SK-N-DZ (cell line): ENCODE measurements at regions not wholly inside any gene's neighbourhood (a gene's known extent, or its start where the extent isn't known, plus 50 kb on each side); places are given as distances from the start of the nearest gene placed in this dataset.
A peak's percentile ranks its signal among the peaks of the same experiment; 100 is the strongest.

ENCODE experiments used
- DNase-seq: peaks from one replicate; pipeline ENCODE4 v3.0.0-alpha.2; 2015; ENCODE audit warnings: low spot score

DNA sequence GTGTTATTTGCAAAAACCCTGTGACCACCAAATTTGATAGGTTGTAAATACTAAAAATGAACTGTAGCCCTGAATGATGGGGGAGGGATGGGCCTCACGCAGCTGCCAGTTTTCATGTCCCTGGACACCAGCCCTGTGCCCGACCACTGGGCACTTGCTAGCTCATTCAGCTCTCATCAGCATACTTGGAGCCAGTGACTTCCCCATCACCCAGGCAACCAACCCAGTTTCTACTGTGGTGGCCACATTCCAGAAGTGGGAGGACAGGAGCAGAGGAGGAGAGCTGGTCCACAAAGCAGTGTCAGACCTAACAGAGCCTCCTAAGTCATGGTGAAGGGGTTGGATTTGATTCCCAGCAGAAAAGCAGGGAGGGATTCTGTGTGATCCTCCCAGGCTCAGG, 128.2 kb downstream of the CPEB2 start:
- DNase-seq = no peak

GRCh38 chr4:15131551-15131950, 129.3 kb downstream of the CPEB2 start:
- no peak for DNase-seq

DNA sequence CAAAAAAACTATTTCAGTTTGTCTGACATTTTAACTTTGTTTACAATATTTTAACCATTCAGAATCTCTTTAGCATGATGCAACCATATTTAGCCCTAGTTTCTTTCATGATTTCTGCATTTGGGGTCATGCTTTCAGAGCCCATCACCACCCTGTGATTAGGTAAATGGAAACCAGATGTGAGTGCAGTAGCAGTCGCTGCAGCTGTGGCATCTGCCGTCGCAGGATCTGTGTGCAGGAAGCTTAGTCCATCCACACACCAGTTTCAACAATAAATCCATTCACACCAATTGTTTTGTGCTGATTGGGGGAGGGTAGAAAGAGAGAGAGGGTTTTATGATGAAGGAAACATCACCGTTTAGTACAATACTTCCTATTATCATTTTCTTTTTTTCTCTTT, 130.5 kb downstream of the CPEB2 start:
- DNase-seq = peak; percentile 71

- no peak for DNase-seq
Observed at GRCh38 chr4:15139599-15139998, 137.3 kb downstream of the CPEB2 start.

DNA sequence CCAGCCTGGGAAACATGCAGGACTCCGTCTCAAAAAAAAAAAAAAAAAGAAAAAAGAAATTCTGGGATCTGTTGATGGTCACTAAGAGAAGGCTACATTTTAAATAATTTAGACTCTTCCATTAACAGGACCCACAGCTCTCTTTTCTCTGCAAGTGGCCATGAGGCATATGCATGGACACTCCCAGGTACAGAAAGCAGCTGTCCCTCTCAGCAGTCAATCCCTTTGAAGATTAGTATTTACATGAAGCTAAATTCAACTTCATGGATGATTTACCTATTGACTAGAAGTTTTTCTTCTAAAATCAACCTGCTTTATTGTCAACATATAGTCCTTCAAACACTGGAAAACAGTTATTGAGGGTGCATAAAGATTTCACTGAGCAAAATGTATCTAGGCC, 139.9 kb downstream of the CPEB2 start:
- DNase-seq = no peak

- no peak for DNase-seq
Observed at GRCh38 chr4:15143551-15143950, 141.3 kb downstream of the CPEB2 start.

DNA sequence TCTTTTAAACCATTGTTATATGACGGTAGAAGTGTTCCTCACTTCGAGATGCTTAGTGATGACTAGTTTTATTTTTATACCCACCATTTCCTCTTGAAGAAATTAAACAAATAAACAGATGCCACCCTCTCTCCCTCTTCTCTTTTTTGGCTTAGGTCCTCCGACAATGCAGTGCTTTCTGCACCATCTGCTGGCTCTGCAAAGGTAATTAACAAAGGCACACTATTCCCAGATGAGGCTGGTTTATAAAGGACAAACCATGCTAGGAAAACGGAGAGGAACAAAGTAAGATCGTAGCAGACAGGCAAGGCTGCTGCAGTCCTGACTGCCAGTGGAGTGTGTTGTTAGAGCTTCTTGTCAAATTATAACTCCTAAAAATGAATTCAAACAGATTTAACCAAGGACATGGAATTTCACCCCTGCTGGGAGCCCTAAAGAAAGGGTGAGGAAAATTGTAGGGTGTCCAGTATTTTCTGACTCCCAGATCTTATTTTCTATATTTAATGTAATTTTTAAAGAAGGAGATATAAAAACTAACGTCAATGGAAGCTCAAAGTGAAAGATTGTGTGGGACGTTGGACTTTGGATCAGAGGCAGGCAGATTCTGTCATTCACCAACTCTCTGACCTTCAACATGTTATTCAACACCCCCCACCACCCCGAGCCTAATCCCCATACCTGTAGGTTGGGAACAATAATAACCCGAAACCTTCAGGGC, 142.1 kb downstream of the CPEB2 start:
- no peak for DNase-seq

DNA sequence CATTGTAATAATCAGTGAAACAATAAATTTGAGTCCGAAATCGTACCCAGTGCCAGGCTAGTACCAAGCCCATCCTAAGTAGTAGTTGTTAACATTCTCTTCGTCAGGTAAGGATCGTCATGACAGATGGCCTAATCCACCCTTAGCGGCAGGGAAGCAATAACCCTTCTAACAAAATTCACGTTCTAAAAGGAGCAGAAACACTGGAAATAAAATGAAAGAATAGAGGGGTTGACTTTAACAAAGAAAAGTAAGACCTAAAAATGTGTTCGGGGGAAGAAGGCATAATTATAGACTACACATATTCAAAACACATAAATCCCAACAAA, 142.7 kb downstream of the CPEB2 start:
- DNase-seq = no peak

GRCh38 chr4:15145709-15146108, 143.4 kb downstream of the CPEB2 start:
- no peak for DNase-seq

GRCh38 chr4:15147714-15148113, 145.4 kb downstream of the CPEB2 start:
- peak; percentile 48 for DNase-seq

DNA sequence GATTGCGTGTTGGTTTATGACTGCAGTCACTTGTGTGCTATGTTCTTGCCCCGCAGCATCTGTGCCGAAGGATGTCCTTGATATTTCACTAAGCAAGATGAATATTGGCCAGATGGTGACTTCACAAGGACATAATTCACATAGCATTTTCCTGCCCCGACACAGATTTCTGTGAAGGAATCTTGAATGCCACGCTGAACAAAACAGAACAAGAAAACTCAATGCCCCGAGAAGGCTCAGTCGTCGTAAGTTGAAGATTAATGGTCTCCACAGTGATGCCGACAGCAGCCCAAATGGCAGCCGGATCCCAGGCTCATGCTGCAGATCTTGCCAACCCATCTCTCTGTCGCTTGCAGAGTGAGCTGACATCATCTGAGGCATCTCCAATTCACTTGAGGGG, 145.9 kb downstream of the CPEB2 start:
- peak; percentile 3 for DNase-seq

DNA sequence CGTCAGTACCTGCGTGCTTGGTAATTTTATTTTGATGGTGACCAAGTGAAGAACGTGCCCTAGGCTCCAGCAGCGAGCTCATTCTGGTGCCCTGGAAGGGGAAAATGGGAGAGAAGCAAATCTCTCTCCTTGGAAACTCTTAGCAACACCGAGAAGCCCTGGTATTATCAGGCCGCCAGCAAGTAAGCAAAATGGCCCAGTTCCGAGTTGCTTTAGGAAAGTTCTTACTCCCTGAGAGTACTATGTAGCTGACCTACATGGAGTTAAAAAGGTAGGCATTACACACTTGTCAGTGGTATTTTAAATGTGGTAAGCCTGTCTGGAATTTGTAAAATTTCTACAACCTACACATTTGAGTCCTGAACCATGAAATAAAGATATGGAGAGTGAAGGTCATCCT, 146.4 kb downstream of the CPEB2 start:
- DNase-seq = no peak

GRCh38 chr4:15149234-15149838, 147.1 kb downstream of the CPEB2 start:
- no peak for DNase-seq

- peak; percentile 63 for DNase-seq
Observed at GRCh38 chr4:15149839-15150592, 147.7 kb downstream of the CPEB2 start.

- DNase-seq = no peak
Observed at GRCh38 chr4:15150631-15151030, 148.3 kb downstream of the CPEB2 start.

DNA sequence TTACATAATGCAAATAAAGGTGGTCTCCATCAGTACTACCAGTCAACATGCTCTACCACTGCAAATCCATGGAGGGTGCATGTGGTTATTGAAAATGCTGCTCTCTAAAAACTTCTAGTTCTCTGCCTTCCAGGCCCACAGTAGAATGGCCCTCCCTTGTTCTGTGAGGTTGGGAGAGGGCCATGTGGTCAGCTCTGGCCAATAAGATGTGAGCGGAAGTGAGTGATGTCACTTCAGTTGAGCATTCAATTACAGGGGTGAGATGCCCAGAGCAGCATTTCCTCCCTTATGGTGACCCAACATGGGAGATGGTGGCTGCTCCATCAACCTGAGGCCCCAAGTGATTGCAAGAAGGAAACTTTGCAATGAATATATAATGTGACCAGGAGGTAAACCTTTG, 148.8 kb downstream of the CPEB2 start:
- no peak for DNase-seq

- no peak for DNase-seq
Observed at GRCh38 chr4:15153662-15154061, 151.4 kb downstream of the CPEB2 start.

DNA sequence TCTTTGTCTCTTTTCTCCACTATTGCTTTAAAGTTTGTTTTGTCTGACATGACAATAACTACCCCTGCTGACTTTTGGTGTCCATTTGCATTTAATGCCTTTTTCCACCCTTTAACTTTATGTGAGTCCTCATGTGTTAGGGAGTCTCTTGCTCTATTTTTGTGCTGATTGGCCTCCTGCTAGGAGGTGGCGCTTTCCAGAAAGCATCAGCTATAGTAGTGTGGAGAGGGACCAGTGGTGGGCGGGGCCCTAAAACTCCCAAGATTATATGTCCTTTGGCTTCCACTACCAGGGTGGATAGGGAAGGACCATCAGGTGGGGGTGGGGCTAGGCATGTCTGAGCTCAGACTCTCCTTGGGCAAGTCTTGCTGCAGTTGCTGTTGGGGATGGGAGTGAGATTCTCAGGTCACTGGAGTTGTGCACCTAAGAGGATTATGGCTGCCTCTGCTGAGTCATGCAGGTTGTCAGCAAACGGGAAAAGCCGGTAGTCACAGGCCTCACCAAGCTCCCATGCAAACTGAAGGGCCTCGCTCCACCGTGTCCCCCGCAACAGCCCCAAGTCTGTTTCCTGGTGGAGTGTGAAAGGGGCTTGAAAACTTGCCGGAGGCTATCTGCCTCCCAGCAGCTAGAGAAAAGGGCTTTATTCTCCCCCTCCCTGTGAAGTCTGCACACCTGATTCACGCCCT, 156.3 kb downstream of the CPEB2 start:
- DNase-seq = no peak

- no peak for DNase-seq
Observed at GRCh38 chr4:15159477-15160019, 157.3 kb downstream of the CPEB2 start.

DNA sequence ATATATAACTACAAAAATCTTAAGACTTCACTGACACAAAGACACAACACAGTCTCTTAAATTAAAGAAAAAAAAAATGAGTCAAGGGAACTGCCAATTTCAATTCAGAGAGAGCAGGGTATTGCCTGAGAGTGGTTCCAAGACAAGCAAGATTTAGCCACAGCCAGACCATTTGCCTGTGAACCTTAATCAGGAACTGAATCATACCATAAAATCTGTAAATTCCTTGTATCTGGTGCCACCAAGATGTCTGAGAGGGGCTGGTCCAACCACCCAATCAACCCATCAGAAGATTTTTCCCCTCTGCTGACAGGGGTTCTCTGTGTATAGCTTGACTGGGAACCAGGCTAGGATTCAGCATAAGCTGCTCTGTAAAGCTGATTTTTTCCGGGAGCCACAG, 159.2 kb downstream of the CPEB2 start:
- DNase-seq = no peak

DNA sequence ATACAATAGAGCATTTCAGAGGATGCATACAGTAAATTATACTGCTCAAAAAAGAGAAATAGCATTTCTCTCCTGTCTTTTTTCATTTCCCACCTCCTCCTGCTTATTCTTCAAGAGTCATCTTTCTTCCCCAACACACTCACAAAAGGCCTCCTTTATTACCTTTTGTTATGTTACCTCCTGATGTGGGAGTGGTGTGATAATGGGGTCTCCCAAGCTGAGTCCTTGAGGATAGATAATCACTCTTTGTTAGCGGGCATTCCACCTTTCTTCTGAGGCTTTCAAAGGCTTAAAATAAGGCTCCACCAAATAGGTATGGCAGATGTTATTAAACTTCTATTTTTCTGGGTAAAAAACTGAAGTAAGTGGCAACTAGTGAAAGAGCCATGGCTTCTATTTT, 159.8 kb downstream of the CPEB2 start:
- DNase-seq = no peak
